PC-9 (cell line): ENCODE measurements at regions not wholly inside any gene's neighbourhood (a gene's known extent, or its start where the extent isn't known, plus 50 kb on each side); places are given as distances from the start of the nearest gene placed in this dataset.

Experiments
- BruUV-seq: library from RNA; stranded (reverse); fragments of 400-500 nt; replicated peaks from 2 replicates; lab custom pipeline; 2021; lab: Mats Ljungman, UMichigan
- CTCF ChIA-PET: fragments of 300-600 bp; sonication (Branson Sonifier 250); formaldehyde crosslinking; loops from one replicate; lab custom pipeline; 2022; ENCODE audit warnings: antibody characterized with exemption; lab: Charles Lee
- POLR2A ChIA-PET: fragments of 300-600 bp; sonication (Branson Sonifier 250); formaldehyde crosslinking; loops from one replicate; lab custom pipeline; 2022; ENCODE audit warnings: antibody characterized with exemption; ENCODE audit not compliant: unreplicated experiment; lab: Charles Lee
- DNase-seq, 2 experiments: peaks; one replicate each; pipeline versions ENCODE4 v3.0.0 to v3.0.0-alpha.2; 2015 to 2022; ENCODE audit warnings: mixed read lengths in 1 of 2
- H2AFZ ChIP-seq: fragments of 200-600 bp; sonication (generic); 2 replicates; pipeline ENCODE4 v1.8.1; 2017; ENCODE audit warnings: antibody characterized with exemption
- H3F3A ChIP-seq: fragments of 200-600 bp; sonication (generic); 2 replicates; pipeline ENCODE4 v1.8.1; 2017; ENCODE audit warnings: antibody characterized with exemption, mild to moderate bottlenecking, low read depth; ENCODE audit not compliant: insufficient read depth
- H3K27ac ChIP-seq: fragments of 200-600 bp; sonication (generic); 2 replicates; pipeline ENCODE4 v1.6.1; 2016; ENCODE audit warnings: mixed run types
- H3K27me3 ChIP-seq: fragments of 200-600 bp; sonication (generic); 2 replicates; pipeline ENCODE4 v1.6.1; 2016; ENCODE audit warnings: low read depth, mixed run types; ENCODE audit not compliant: insufficient read depth
- H3K36me3 ChIP-seq: fragments of 200-600 bp; sonication (generic); 2 replicates; pipeline ENCODE4 v1.6.1; 2016; ENCODE audit warnings: low read depth, mixed run types
- H3K4me1 ChIP-seq: fragments of 200-600 bp; sonication (generic); replicated peaks from 2 replicates; pipeline ENCODE4 v1.6.1; 2016; ENCODE audit warnings: mixed run types; ENCODE audit not compliant: insufficient read depth
- H3K4me2 ChIP-seq: fragments of 200-600 bp; sonication (generic); 2 replicates; pipeline ENCODE4 v1.6.1; 2017; ENCODE audit warnings: mixed run types
- H3K4me3 ChIP-seq: fragments of 200-600 bp; sonication (generic); 2 replicates; pipeline ENCODE4 v1.6.1; 2016; ENCODE audit warnings: mixed run types
- H3K79me2 ChIP-seq: fragments of 200-600 bp; sonication (generic); 2 replicates; pipeline ENCODE4 v1.6.1; 2017; ENCODE audit warnings: low read depth, mixed run types
- H3K9me2 ChIP-seq: fragments of 200-600 bp; sonication (generic); 2 replicates; pipeline ENCODE4 v1.8.1; 2017; ENCODE audit warnings: mild to moderate bottlenecking; ENCODE audit not compliant: insufficient read depth
- H3K9me3 ChIP-seq: fragments of 200-600 bp; sonication (generic); 2 replicates; pipeline ENCODE4 v1.8.1; 2016; ENCODE audit warnings: low read depth; ENCODE audit not compliant: insufficient read depth
- H4K20me1 ChIP-seq: fragments of 200-600 bp; sonication (generic); 2 replicates; pipeline ENCODE4 v1.8.1; 2017; ENCODE audit not compliant: insufficient read depth
- EZH2 ChIP-seq: fragments of 200-600 bp; sonication (generic); IDR thresholded peaks from 2 replicates; pipeline ENCODE4 v1.8.0; 2017; ENCODE audit warnings: antibody characterized with exemption, low read depth
- intact Hi-C: fragments of 100-400 bp; cut with micrococcal nuclease; formaldehyde crosslinking; loops from one replicate; pipeline ENCODE4 v1.10.0; 2022; ENCODE audit not compliant: unreplicated experiment
- TF ChIP-seq, protein P1 (sequence below): fragments of 200-600 bp; sonication (generic); conservative IDR thresholded peaks from 2 replicates; pipeline ENCODE4 v1.6.1; 2017; ENCODE audit warnings: mixed run types, antibody characterized with exemption, mild to moderate bottlenecking, moderate library complexity

DNA sequence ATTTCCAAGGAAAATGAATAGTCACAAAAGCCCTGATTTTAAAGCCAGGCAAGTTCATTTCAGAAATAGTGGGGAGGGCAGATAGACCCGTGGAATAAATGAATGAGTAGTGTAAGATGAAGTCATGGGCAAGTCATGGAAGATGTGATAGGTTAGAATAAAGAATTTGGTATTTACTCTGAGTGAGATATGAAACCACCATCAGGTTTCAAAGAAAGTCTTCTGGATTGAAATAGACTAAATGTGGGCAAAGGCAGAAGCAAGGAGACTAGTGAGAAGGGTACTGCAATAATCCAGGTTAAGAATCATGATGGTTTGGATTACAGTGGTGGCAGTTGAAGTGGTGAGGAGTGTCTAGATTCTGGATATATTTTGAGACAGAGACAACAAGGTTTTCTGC, 218.5 kb upstream of the AFF2 start:
- BruUV-seq = no TSS peak
- no peak for TF ChIP-seq EZH2
- TF ChIP-seq, protein P1, sequence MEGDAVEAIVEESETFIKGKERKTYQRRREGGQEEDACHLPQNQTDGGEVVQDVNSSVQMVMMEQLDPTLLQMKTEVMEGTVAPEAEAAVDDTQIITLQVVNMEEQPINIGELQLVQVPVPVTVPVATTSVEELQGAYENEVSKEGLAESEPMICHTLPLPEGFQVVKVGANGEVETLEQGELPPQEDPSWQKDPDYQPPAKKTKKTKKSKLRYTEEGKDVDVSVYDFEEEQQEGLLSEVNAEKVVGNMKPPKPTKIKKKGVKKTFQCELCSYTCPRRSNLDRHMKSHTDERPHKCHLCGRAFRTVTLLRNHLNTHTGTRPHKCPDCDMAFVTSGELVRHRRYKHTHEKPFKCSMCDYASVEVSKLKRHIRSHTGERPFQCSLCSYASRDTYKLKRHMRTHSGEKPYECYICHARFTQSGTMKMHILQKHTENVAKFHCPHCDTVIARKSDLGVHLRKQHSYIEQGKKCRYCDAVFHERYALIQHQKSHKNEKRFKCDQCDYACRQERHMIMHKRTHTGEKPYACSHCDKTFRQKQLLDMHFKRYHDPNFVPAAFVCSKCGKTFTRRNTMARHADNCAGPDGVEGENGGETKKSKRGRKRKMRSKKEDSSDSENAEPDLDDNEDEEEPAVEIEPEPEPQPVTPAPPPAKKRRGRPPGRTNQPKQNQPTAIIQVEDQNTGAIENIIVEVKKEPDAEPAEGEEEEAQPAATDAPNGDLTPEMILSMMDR = no peak
- POLR2A ChIA-PET = no interaction called here

GRCh38 chrX:148282504-148282903, 217.9 kb upstream of the AFF2 start:
- POLR2A ChIA-PET = no interaction called here
- BruUV-seq = no TSS peak
- TF ChIP-seq, protein P1 = no peak
- TF ChIP-seq EZH2 = no peak

More for the DNA sequence above, 218.5 kb upstream of the AFF2 start:
- Histone ChIP-seq H3K9me2 (no peaks in the 10 kb centered on the region), H3K9me3 (no peaks in the 10 kb centered on the region), H4K20me1 (no peaks in the 10 kb centered on the region), H3K36me3 (no peaks in the 10 kb centered on the region), H3K4me1 (no peaks in the 10 kb centered on the region), H3K79me2 (no peaks in the 10 kb centered on the region), H3K4me3 (no peak overlapping the region), H3K4me2 (no peak overlapping the region), H3K27me3 (no peaks in the 10 kb centered on the region), H3K27ac (no peak overlapping the region), H3F3A (no peaks in the 10 kb centered on the region), H2AFZ (no peak overlapping the region)
- CTCF ChIA-PET = no interaction called here
- DNase-seq = no peak
- intact Hi-C loops = no loop called here

GRCh38 chrX:148284056-148284455, 216.4 kb upstream of the AFF2 start:
- Histone ChIP-seq H3K4me2 (no peak overlapping the region), H2AFZ (no peak overlapping the region), H3F3A (no peaks in the 10 kb centered on the region), H3K27ac (no peak overlapping the region), H3K4me3 (no peak overlapping the region), H4K20me1 (no peaks in the 10 kb centered on the region), H3K9me3 (no peaks in the 10 kb centered on the region), H3K36me3 (no peaks in the 10 kb centered on the region), H3K4me1 (no peaks in the 10 kb centered on the region), H3K27me3 (no peaks in the 10 kb centered on the region), H3K9me2 (no peaks in the 10 kb centered on the region), H3K79me2 (no peaks in the 10 kb centered on the region)
- ChIA-PET POLR2A (no interaction called here), CTCF (no interaction called here)
- intact Hi-C loops = no loop called here
- TF ChIP-seq, protein P1 = no peak
- no peak for TF ChIP-seq EZH2
- DNase-seq = no peak
- BruUV-seq = no TSS peak

More at GRCh38 chrX:148282504-148282903, 217.9 kb upstream of the AFF2 start:
- no peaks in the 10 kb centered on the region for H3K27me3 ChIP-seq
- no peaks in the 10 kb centered on the region for H3K9me2 ChIP-seq
- no peaks in the 10 kb centered on the region for H3K9me3 ChIP-seq
- H3K4me2 ChIP-seq = no peak overlapping the region
- H3K27ac ChIP-seq = no peak overlapping the region
- H3K4me3 ChIP-seq = no peak overlapping the region
- H3K36me3 ChIP-seq = no peaks in the 10 kb centered on the region
- CTCF ChIA-PET = no interaction called here
- intact Hi-C loops = no loop called here
- H3F3A ChIP-seq = no peaks in the 10 kb centered on the region
- H4K20me1 ChIP-seq = no peaks in the 10 kb centered on the region
- H2AFZ ChIP-seq = no peak overlapping the region
- H3K4me1 ChIP-seq = no peaks in the 10 kb centered on the region
- DNase-seq = no peak
- no peaks in the 10 kb centered on the region for H3K79me2 ChIP-seq
